ENCODE measurements at regions not wholly inside any gene's neighbourhood (a gene's known extent, or its start where the extent isn't known, plus 50 kb on each side); places are given as distances from the start of the nearest gene placed in this dataset.

GRCh38 chr7:108627476-108628051, 57.9 kb downstream of the DNAJB9 start:
- Histone ChIP-seq H3K4me3 (ENCODE audit: low read length in 2 of 2) (no peak overlapping the region), H3K4me1 (ENCODE audit: control insufficient read depth in 1 of 2, insufficient read depth in 2 of 2, low read length in 2 of 2) (no peaks in the 10 kb centered on the region), H3K9me3 (ENCODE audit: control insufficient read depth, low read length) (no peaks in the 10 kb centered on the region), H3K27me3 (ENCODE audit: control insufficient read depth in 1 of 2, insufficient read depth in 2 of 2, low read length in 1 of 2) (no peaks in the 10 kb centered on the region), H3K36me3 (ENCODE audit: control insufficient read depth in 1 of 2, insufficient read depth in 2 of 2, low read length in 1 of 2) (no peaks in the 10 kb centered on the region), H3K27ac (ENCODE audit: low read depth in 1 of 2, low read length in 2 of 2) (no peak overlapping the region)
- DNase-seq (no peak), ATAC-seq (ENCODE audit: low FRiP score) (no peak)
- 91 to 94% methylated on average over 5 of the region's 5 CpGs for WGBS, 2 donors
- intact Hi-C loops (cut with DNase I) = no loop called here

GRCh38 chr7:108628678-108629077, 59.0 kb downstream of the DNAJB9 start:
- Histone ChIP-seq H3K4me3 (ENCODE audit: low read length in 2 of 2) (no peak overlapping the region), H3K4me1 (ENCODE audit: control insufficient read depth in 1 of 2, insufficient read depth in 2 of 2, low read length in 2 of 2) (no peaks in the 10 kb centered on the region), H3K27me3 (ENCODE audit: control insufficient read depth in 1 of 2, insufficient read depth in 2 of 2, low read length in 1 of 2) (no peaks in the 10 kb centered on the region), H3K36me3 (ENCODE audit: control insufficient read depth in 1 of 2, insufficient read depth in 2 of 2, low read length in 1 of 2) (no peaks in the 10 kb centered on the region), H3K27ac (ENCODE audit: low read depth in 1 of 2, low read length in 2 of 2) (no peak overlapping the region), H3K9me3 (ENCODE audit: control insufficient read depth, low read length) (no peaks in the 10 kb centered on the region)
- ATAC-seq (ENCODE audit: low FRiP score) (no peak), DNase-seq (no peak)
- intact Hi-C loops (cut with DNase I) = no loop called here
- WGBS, 2 donors = 68 to 74% methylated on average over 3 of the region's 3 CpGs

- WGBS, 2 donors = 20% methylated on average over 2 of the region's 2 CpGs
These were observed 60.2 kb downstream of the DNAJB9 start for GRCh38 chr7:108629651-108630400.

GRCh38 chr7:108634036-108634435, 64.4 kb downstream of the DNAJB9 start:
- ATAC-seq (ENCODE audit: low FRiP score) (no peak), DNase-seq (no peak)
- Histone ChIP-seq H3K27ac (ENCODE audit: low read depth in 1 of 2, low read length in 2 of 2) (no peak overlapping the region), H3K4me1 (ENCODE audit: control insufficient read depth in 1 of 2, insufficient read depth in 2 of 2, low read length in 2 of 2) (no peaks in the 10 kb centered on the region), H3K9me3 (ENCODE audit: control insufficient read depth, low read length) (no peaks in the 10 kb centered on the region), H3K27me3 (ENCODE audit: control insufficient read depth in 1 of 2, insufficient read depth in 2 of 2, low read length in 1 of 2) (no peaks in the 10 kb centered on the region), H3K36me3 (ENCODE audit: control insufficient read depth in 1 of 2, insufficient read depth in 2 of 2, low read length in 1 of 2) (no peaks in the 10 kb centered on the region), H3K4me3 (ENCODE audit: low read length in 2 of 2) (no peak overlapping the region)
- whole genome bisulfite sequencing, 2 donors = 78 to 81% methylated on average over 2 of the region's 2 CpGs
- intact Hi-C loops (cut with DNase I) = no loop called here

More at GRCh38 chr7:108629651-108630400, 60.2 kb downstream of the DNAJB9 start:
- no peak overlapping the region for H3K4me3 ChIP-seq (ENCODE audit: low read length in 2 of 2)
- H3K27ac ChIP-seq (ENCODE audit: low read depth in 1 of 2, low read length in 2 of 2) = no peak overlapping the region
- intact Hi-C loops (cut with DNase I) = no loop called here
- no peaks in the 10 kb centered on the region for H3K27me3 ChIP-seq (ENCODE audit: control insufficient read depth in 1 of 2, insufficient read depth in 2 of 2, low read length in 1 of 2)
- no peaks in the 10 kb centered on the region for H3K4me1 ChIP-seq (ENCODE audit: control insufficient read depth in 1 of 2, insufficient read depth in 2 of 2, low read length in 2 of 2)
- no peaks in the 10 kb centered on the region for H3K36me3 ChIP-seq (ENCODE audit: control insufficient read depth in 1 of 2, insufficient read depth in 2 of 2, low read length in 1 of 2)
- peak; percentile 50 for ATAC-seq (ENCODE audit: low FRiP score)
- DNase-seq = no peak
- H3K9me3 ChIP-seq (ENCODE audit: control insufficient read depth, low read length) = no peaks in the 10 kb centered on the region

GRCh38 chr7:108634535-108634934, 64.9 kb downstream of the DNAJB9 start:
- intact Hi-C loops (cut with DNase I) = no loop called here
- H3K27me3 ChIP-seq (ENCODE audit: control insufficient read depth in 1 of 2, insufficient read depth in 2 of 2, low read length in 1 of 2) = no peaks in the 10 kb centered on the region
- no peak overlapping the region for H3K4me3 ChIP-seq (ENCODE audit: low read length in 2 of 2)
- 90 to 94% methylated on average over 1 of the region's 1 CpG for WGBS, 2 donors
- no peaks in the 10 kb centered on the region for H3K36me3 ChIP-seq (ENCODE audit: control insufficient read depth in 1 of 2, insufficient read depth in 2 of 2, low read length in 1 of 2)
- no peaks in the 10 kb centered on the region for H3K9me3 ChIP-seq (ENCODE audit: control insufficient read depth, low read length)
- H3K4me1 ChIP-seq (ENCODE audit: control insufficient read depth in 1 of 2, insufficient read depth in 2 of 2, low read length in 2 of 2) = no peaks in the 10 kb centered on the region
- no peak for ATAC-seq (ENCODE audit: low FRiP score)
- H3K27ac ChIP-seq (ENCODE audit: low read depth in 1 of 2, low read length in 2 of 2) = no peak overlapping the region
- DNase-seq = no peak

- DNase-seq (no peak), ATAC-seq (ENCODE audit: low FRiP score) (no peak)
- 71 to 77% methylated on average over 3 of the region's 3 CpGs for WGBS, 2 donors
- Histone ChIP-seq H3K27me3 (ENCODE audit: control insufficient read depth in 1 of 2, insufficient read depth in 2 of 2, low read length in 1 of 2) (no peaks in the 10 kb centered on the region), H3K9me3 (ENCODE audit: control insufficient read depth, low read length) (no peaks in the 10 kb centered on the region), H3K27ac (ENCODE audit: low read depth in 1 of 2, low read length in 2 of 2) (no peak overlapping the region), H3K4me3 (ENCODE audit: low read length in 2 of 2) (no peak overlapping the region), H3K36me3 (ENCODE audit: control insufficient read depth in 1 of 2, insufficient read depth in 2 of 2, low read length in 1 of 2) (no peaks in the 10 kb centered on the region), H3K4me1 (ENCODE audit: control insufficient read depth in 1 of 2, insufficient read depth in 2 of 2, low read length in 2 of 2) (no peaks in the 10 kb centered on the region)
- intact Hi-C loops (cut with DNase I) = no loop called here
These were observed 67.5 kb downstream of the DNAJB9 start for GRCh38 chr7:108637049-108637621.

GRCh38 chr7:108642126-108642525, 72.5 kb downstream of the DNAJB9 start:
- DNase-seq (no peak), ATAC-seq (ENCODE audit: low FRiP score) (no peak)
- Histone ChIP-seq H3K4me3 (ENCODE audit: low read length in 2 of 2) (no peak overlapping the region), H3K27me3 (ENCODE audit: control insufficient read depth in 1 of 2, insufficient read depth in 2 of 2, low read length in 1 of 2) (no peaks in the 10 kb centered on the region), H3K36me3 (ENCODE audit: control insufficient read depth in 1 of 2, insufficient read depth in 2 of 2, low read length in 1 of 2) (no peaks in the 10 kb centered on the region), H3K27ac (ENCODE audit: low read depth in 1 of 2, low read length in 2 of 2) (no peak overlapping the region), H3K9me3 (ENCODE audit: control insufficient read depth, low read length) (no peaks in the 10 kb centered on the region), H3K4me1 (ENCODE audit: control insufficient read depth in 1 of 2, insufficient read depth in 2 of 2, low read length in 2 of 2) (no peaks in the 10 kb centered on the region)
- 45 to 63% methylated on average over 1 of the region's 1 CpG for WGBS, 2 donors
- intact Hi-C loops (cut with DNase I) = no loop called here

GRCh38 chr7:108643136-108643535, 73.5 kb downstream of the DNAJB9 start:
- DNase-seq = no peak

GRCh38 chr7:108648989-108649388, 79.3 kb downstream of the DNAJB9 start:
- Histone ChIP-seq H3K27ac (ENCODE audit: low read depth in 1 of 2, low read length in 2 of 2) (no peak overlapping the region), H3K36me3 (ENCODE audit: control insufficient read depth in 1 of 2, insufficient read depth in 2 of 2, low read length in 1 of 2) (no peaks in the 10 kb centered on the region), H3K4me3 (ENCODE audit: low read length in 2 of 2) (no peak overlapping the region), H3K27me3 (ENCODE audit: control insufficient read depth in 1 of 2, insufficient read depth in 2 of 2, low read length in 1 of 2) (no peaks in the 10 kb centered on the region), H3K9me3 (ENCODE audit: control insufficient read depth, low read length) (peaks cover 1% of the 10 kb centered on the region), H3K4me1 (ENCODE audit: control insufficient read depth in 1 of 2, insufficient read depth in 2 of 2, low read length in 2 of 2) (no peaks in the 10 kb centered on the region)
- ATAC-seq (ENCODE audit: low FRiP score) = no peak
- 44 to 60% methylated on average over 6 of the region's 6 CpGs for WGBS, 2 donors
- intact Hi-C loops (cut with DNase I) = no loop called here
- DNase-seq = no peak

More at GRCh38 chr7:108643136-108643535, 73.5 kb downstream of the DNAJB9 start:
- no peak for ATAC-seq (ENCODE audit: low FRiP score)
- no peaks in the 10 kb centered on the region for H3K27me3 ChIP-seq (ENCODE audit: control insufficient read depth in 1 of 2, insufficient read depth in 2 of 2, low read length in 1 of 2)
- no peak overlapping the region for H3K4me3 ChIP-seq (ENCODE audit: low read length in 2 of 2)
- WGBS, 2 donors = 70 to 73% methylated on average over 5 of the region's 5 CpGs
- no peak overlapping the region for H3K27ac ChIP-seq (ENCODE audit: low read depth in 1 of 2, low read length in 2 of 2)
- intact Hi-C loops (cut with DNase I) = no loop called here
- H3K36me3 ChIP-seq (ENCODE audit: control insufficient read depth in 1 of 2, insufficient read depth in 2 of 2, low read length in 1 of 2) = no peaks in the 10 kb centered on the region
- no peaks in the 10 kb centered on the region for H3K9me3 ChIP-seq (ENCODE audit: control insufficient read depth, low read length)
- H3K4me1 ChIP-seq (ENCODE audit: control insufficient read depth in 1 of 2, insufficient read depth in 2 of 2, low read length in 2 of 2) = no peaks in the 10 kb centered on the region
